H9 (cell line): ENCODE measurements at regions not wholly inside any gene's neighbourhood (a gene's known extent, or its start where the extent isn't known, plus 50 kb on each side); places are given as distances from the start of the nearest gene placed in this dataset.

Source experiments
- DNase-seq: peaks from one replicate; pipeline ENCODE4 v3.0.0-alpha.2; 2017
- H2AFZ ChIP-seq: one replicate; pipeline ENCODE4 v1.6.1; 2013; ENCODE audit warnings: mild to moderate bottlenecking, low read length, control low read depth, moderate library complexity
- H2AK5ac ChIP-seq: 2 replicates; pipeline ENCODE4 v1.6.1; 2013; ENCODE audit warnings: low read length, control low read depth, mixed read lengths; ENCODE audit not compliant: insufficient read length
- H2BK120ac ChIP-seq: one replicate; pipeline ENCODE4 v1.6.1; 2013; ENCODE audit warnings: low read depth, mild to moderate bottlenecking, low read length, control low read depth, inconsistent platforms; ENCODE audit not compliant: poor library complexity, severe bottlenecking
- H2BK12ac ChIP-seq: 2 replicates; pipeline ENCODE4 v1.6.1; 2013; ENCODE audit warnings: low read length, control low read depth, mixed read lengths, low read depth; ENCODE audit not compliant: insufficient read length
- H2BK15ac ChIP-seq: 2 replicates; pipeline ENCODE4 v1.6.1; 2013; ENCODE audit warnings: low read depth, low read length, control low read depth
- H2BK20ac ChIP-seq: one replicate; pipeline ENCODE4 v1.6.1; 2013; ENCODE audit warnings: low read depth, mild to moderate bottlenecking, low read length, control low read depth, inconsistent platforms; ENCODE audit not compliant: poor library complexity, severe bottlenecking
- H2BK5ac ChIP-seq: 2 replicates; pipeline ENCODE4 v1.6.1; 2013; ENCODE audit warnings: low read length, control low read depth, mixed read lengths; ENCODE audit not compliant: insufficient read length
- H3K14ac ChIP-seq: 2 replicates; pipeline ENCODE4 v1.6.1; 2013; ENCODE audit warnings: low read length, control low read depth; ENCODE audit not compliant: insufficient read depth
- H3K18ac ChIP-seq: 2 replicates; pipeline ENCODE4 v1.6.1; 2013; ENCODE audit warnings: low read depth, mild to moderate bottlenecking, mixed read lengths, low read length, control low read depth; ENCODE audit not compliant: insufficient read length
- H3K23ac ChIP-seq: 2 replicates; pipeline ENCODE4 v1.6.1; 2013; ENCODE audit warnings: low read length, control low read depth, mixed read lengths, low read depth; ENCODE audit not compliant: insufficient read length
- H3K23me2 ChIP-seq: 2 replicates; pipeline ENCODE4 v1.6.1; 2013; ENCODE audit warnings: low read depth, mild to moderate bottlenecking, mixed read lengths, low read length, control low read depth; ENCODE audit not compliant: insufficient read length, poor library complexity, severe bottlenecking
- H3K27ac ChIP-seq: 2 replicates; pipeline ENCODE4 v1.5.1; 2013; ENCODE audit warnings: low read length, control low read depth, mixed read lengths, low read depth; ENCODE audit not compliant: insufficient read length
- H3K27me3 ChIP-seq: 2 replicates; pipeline ENCODE4 v1.6.1; 2013; ENCODE audit warnings: low read length, control low read depth, inconsistent platforms; ENCODE audit not compliant: insufficient read depth
- H3K4ac ChIP-seq: 2 replicates; pipeline ENCODE4 v1.6.1; 2013; ENCODE audit warnings: low read depth, mild to moderate bottlenecking, control low read depth, inconsistent platforms, low read length, moderate library complexity
- H3K4me1 ChIP-seq: 2 replicates; pipeline ENCODE4 v1.6.1; 2013; ENCODE audit warnings: low read length, control low read depth, inconsistent platforms; ENCODE audit not compliant: insufficient read depth
- H3K4me2 ChIP-seq: 2 replicates; pipeline ENCODE4 v1.6.1; 2013; ENCODE audit warnings: low read length, control low read depth, mixed read lengths; ENCODE audit not compliant: insufficient read length, insufficient read depth
- H3K56ac ChIP-seq: 2 replicates; pipeline ENCODE4 v1.6.1; 2013; ENCODE audit warnings: low read depth, mild to moderate bottlenecking, mixed read lengths, low read length, control low read depth; ENCODE audit not compliant: insufficient read length
- H3K79me1 ChIP-seq: 2 replicates; pipeline ENCODE4 v1.6.1; 2013; ENCODE audit warnings: low read depth, mild to moderate bottlenecking, moderate library complexity, low read length, control low read depth, inconsistent platforms; ENCODE audit not compliant: insufficient read depth, poor library complexity, severe bottlenecking
- H3K79me2 ChIP-seq: 2 replicates; pipeline ENCODE4 v1.6.1; 2013; ENCODE audit warnings: low read length, control low read depth, inconsistent platforms; ENCODE audit not compliant: insufficient read depth
- H3K9ac ChIP-seq: 2 replicates; pipeline ENCODE4 v1.6.1; 2013; ENCODE audit warnings: low read length, control low read depth, mixed read lengths; ENCODE audit not compliant: insufficient read length; ENCODE audit errors: extremely low read depth
- H3K9me3 ChIP-seq: one replicate; pipeline ENCODE4 v1.6.1; 2013; ENCODE audit warnings: low read depth, low read length, inconsistent platforms; ENCODE audit not compliant: control insufficient read depth
- H3T11ph ChIP-seq: one replicate; pipeline ENCODE4 v1.6.1; 2013; ENCODE audit warnings: mild to moderate bottlenecking, low read length, control low read depth, inconsistent platforms
- H4K20me1 ChIP-seq: one replicate; pipeline ENCODE4 v1.6.1; 2013; ENCODE audit not compliant: control insufficient read depth, insufficient read length, insufficient read depth
- H4K5ac ChIP-seq: 2 replicates; pipeline ENCODE4 v1.6.1; 2013; ENCODE audit warnings: low read depth, mild to moderate bottlenecking, mixed read lengths, low read length, control low read depth; ENCODE audit not compliant: insufficient read length
- H4K8ac ChIP-seq: replicated peaks from 2 replicates; pipeline ENCODE4 v1.6.1; 2013; ENCODE audit warnings: low read length, control low read depth, mixed read lengths, low read depth; ENCODE audit not compliant: insufficient read length
- H4K91ac ChIP-seq: 2 replicates; pipeline ENCODE4 v1.6.1; 2013; ENCODE audit warnings: low read depth, mild to moderate bottlenecking, moderate library complexity, mixed read lengths, low read length, control low read depth; ENCODE audit not compliant: insufficient read length
- H3K27ac Mint-ChIP-seq, 3 experiments: 2 replicates in 2 of 3; 3 replicates in 1 of 3; pipeline ENCODE4 v1.8.0; 2020 to 2021; ENCODE audit warnings: mixed read lengths in 3 of 3, mild to moderate bottlenecking in 1 of 3, moderate library complexity in 1 of 3
- H3K27me3 Mint-ChIP-seq: 2 replicates; pipeline ENCODE4 v1.8.0; 2021; ENCODE audit warnings: low read depth, mild to moderate bottlenecking, moderate library complexity, mixed read lengths
- H3K36me3 Mint-ChIP-seq, 3 experiments: 2 replicates in 2 of 3; 3 replicates in 1 of 3; pipeline ENCODE4 v1.8.0; 2020 to 2021; ENCODE audit warnings: low read depth in 3 of 3, mixed read lengths in 3 of 3; ENCODE audit not compliant: insufficient read depth in 1 of 3
- H3K4me1 Mint-ChIP-seq, 2 experiments: 2 replicates each; pipeline ENCODE4 v1.8.0; 2020; ENCODE audit warnings: mixed read lengths in 2 of 2
- H3K4me3 Mint-ChIP-seq, 2 experiments: 2 replicates in 1 of 2; 3 replicates in 1 of 2; pipeline ENCODE4 v1.8.0; 2020 to 2021; ENCODE audit warnings: mild to moderate bottlenecking in 2 of 2, mixed read lengths in 2 of 2, moderate library complexity in 1 of 2
- H3K9me3 Mint-ChIP-seq, 2 experiments: 2 replicates in 1 of 2; 3 replicates in 1 of 2; pipeline ENCODE4 v1.8.0; 2020; ENCODE audit warnings: mild to moderate bottlenecking in 2 of 2, mixed read lengths in 2 of 2, moderate library complexity in 1 of 2
- WGBS: extraction: QIAGEN DNeasy Blood & Tissue Kit; methylation state at CpG from one replicate; pipeline ENCODE4 v1.1.7; 2013; ENCODE audit warnings: missing lambda C conversion rate, low lambda C conversion rate, mixed read lengths; ENCODE audit not compliant: insufficient read length; ENCODE audit errors: extremely low coverage; 5-methylcytosine and 5-hydroxymethylcytosine counted together
- TF ChIP-seq, protein P1 (sequence below): fragments of 200-600 bp; sonication (generic); conservative IDR thresholded peaks from 3 replicates; pipeline ENCODE4 v1.8.0; 2021; ENCODE audit warnings: antibody characterized with exemption, mild to moderate bottlenecking

DNA sequence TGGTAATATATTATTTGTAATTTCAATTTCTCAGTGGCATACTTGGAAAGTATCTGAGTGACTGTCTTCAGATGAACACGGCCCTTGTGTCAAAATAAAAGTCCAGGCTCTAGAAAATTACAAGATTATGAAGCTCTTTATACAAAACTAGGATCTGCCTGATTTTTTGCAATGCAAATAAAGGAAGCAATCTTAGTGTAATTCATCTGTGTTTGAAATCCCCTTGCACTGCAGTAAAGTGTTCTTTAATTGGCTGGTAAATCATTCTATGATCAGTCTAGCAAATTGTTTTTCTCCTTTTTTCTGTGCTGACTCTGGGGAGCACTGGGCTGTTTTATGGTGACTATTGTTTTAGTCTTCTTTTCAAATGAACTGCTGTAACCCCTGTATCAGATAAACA is 1039.0 kb downstream of the SOCS6 start:
- Histone ChIP-seq H3K14ac (no peak overlapping the region), H3K9ac (no peak overlapping the region), H3T11ph (no peak overlapping the region), H3K18ac (no peak overlapping the region), H3K4me2 (no peak overlapping the region), H3K56ac (no peak overlapping the region), H4K20me1 (no peaks in the 10 kb centered on the region), H2BK15ac (no peak overlapping the region), H3K27me3 (no peaks in the 10 kb centered on the region), H3K4me1 (no peaks in the 10 kb centered on the region), H2AFZ (no peak overlapping the region), H2BK5ac (no peak overlapping the region), H3K4ac (no peak overlapping the region), H4K91ac (no peak overlapping the region), H3K27ac (no peak overlapping the region), H2BK12ac (no peak overlapping the region), H2AK5ac (no peak overlapping the region), H4K8ac (no peak overlapping the region), H4K5ac (no peak overlapping the region), H3K23me2 (no peaks in the 10 kb centered on the region), H2BK120ac (no peak overlapping the region), H3K79me1 (no peaks in the 10 kb centered on the region), H3K23ac (no peak overlapping the region), H3K9me3 (no peaks in the 10 kb centered on the region), H2BK20ac (no peak overlapping the region), H3K79me2 (no peaks in the 10 kb centered on the region)
- no CpG with 5 or more reads among the region's 1 CpG for WGBS
- TF ChIP-seq, protein P1, sequence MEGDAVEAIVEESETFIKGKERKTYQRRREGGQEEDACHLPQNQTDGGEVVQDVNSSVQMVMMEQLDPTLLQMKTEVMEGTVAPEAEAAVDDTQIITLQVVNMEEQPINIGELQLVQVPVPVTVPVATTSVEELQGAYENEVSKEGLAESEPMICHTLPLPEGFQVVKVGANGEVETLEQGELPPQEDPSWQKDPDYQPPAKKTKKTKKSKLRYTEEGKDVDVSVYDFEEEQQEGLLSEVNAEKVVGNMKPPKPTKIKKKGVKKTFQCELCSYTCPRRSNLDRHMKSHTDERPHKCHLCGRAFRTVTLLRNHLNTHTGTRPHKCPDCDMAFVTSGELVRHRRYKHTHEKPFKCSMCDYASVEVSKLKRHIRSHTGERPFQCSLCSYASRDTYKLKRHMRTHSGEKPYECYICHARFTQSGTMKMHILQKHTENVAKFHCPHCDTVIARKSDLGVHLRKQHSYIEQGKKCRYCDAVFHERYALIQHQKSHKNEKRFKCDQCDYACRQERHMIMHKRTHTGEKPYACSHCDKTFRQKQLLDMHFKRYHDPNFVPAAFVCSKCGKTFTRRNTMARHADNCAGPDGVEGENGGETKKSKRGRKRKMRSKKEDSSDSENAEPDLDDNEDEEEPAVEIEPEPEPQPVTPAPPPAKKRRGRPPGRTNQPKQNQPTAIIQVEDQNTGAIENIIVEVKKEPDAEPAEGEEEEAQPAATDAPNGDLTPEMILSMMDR = no peak
- Mint-ChIP-seq H3K9me3 (no peaks in the 10 kb centered on the region), H3K27me3 (peaks cover 39% of the 10 kb centered on the region), H3K36me3 (no peaks in the 10 kb centered on the region), H3K4me1 (peaks cover 3 to 13% of the 10 kb centered on the region in 2 experiments; a peak in 2 of 4 replicates), H3K27ac (no peak overlapping the region), H3K4me3 (no peak overlapping the region)
- DNase-seq = no peak
